SKM-1 (cell line): ENCODE measurements at regions not wholly inside any gene's neighbourhood (a gene's known extent, or its start where the extent isn't known, plus 50 kb on each side); places are given as distances from the start of the nearest gene placed in this dataset.

Experiments used
- DNase-seq: peaks from one replicate; lab custom pipeline; 2025; ENCODE audit not compliant: unreplicated experiment; lab: John Stamatoyannopoulos, UW

GRCh38 chr11:119860561-119861094 is 131.6 kb upstream of the NECTIN1 start:
- DNase-seq, result no peak

- no peak for DNase-seq
These were observed 130.7 kb upstream of the NECTIN1 start for GRCh38 chr11:119859684-119860083.

- DNase-seq, result no peak
These were observed 129.3 kb upstream of the NECTIN1 start for GRCh38 chr11:119858288-119858687.

- DNase-seq, result no peak
These were observed 127.9 kb upstream of the NECTIN1 start for GRCh38 chr11:119856681-119857485.

- no peak for DNase-seq
These were observed 126.1 kb upstream of the NECTIN1 start for GRCh38 chr11:119855066-119855465.

- DNase-seq, result no peak
These were observed 125.5 kb upstream of the NECTIN1 start for GRCh38 chr11:119854521-119854920.

GRCh38 chr11:119853581-119854360 is 124.8 kb upstream of the NECTIN1 start:
- no peak for DNase-seq

- DNase-seq, result no peak
These were observed 123.7 kb upstream of the NECTIN1 start for GRCh38 chr11:119852741-119853140.

- DNase-seq, result no peak
These were observed 121.9 kb upstream of the NECTIN1 start for GRCh38 chr11:119850822-119851409.

GRCh38 chr11:119849872-119850271 is 120.9 kb upstream of the NECTIN1 start:
- DNase-seq, result no peak

- DNase-seq, result no peak
These were observed 118.9 kb upstream of the NECTIN1 start for GRCh38 chr11:119847853-119848252.

- no peak for DNase-seq
These were observed 117.4 kb upstream of the NECTIN1 start for GRCh38 chr11:119846374-119846773.

GRCh38 chr11:119845756-119846155 is 116.8 kb upstream of the NECTIN1 start:
- DNase-seq, result no peak

- DNase-seq, result no peak
These were observed 116.3 kb upstream of the NECTIN1 start for GRCh38 chr11:119845305-119845704.

GRCh38 chr11:119844808-119845207 is 115.8 kb upstream of the NECTIN1 start:
- DNase-seq, result no peak

- DNase-seq, result no peak
These were observed 114.9 kb upstream of the NECTIN1 start for GRCh38 chr11:119843877-119844276.

- no peak for DNase-seq
These were observed 113.7 kb upstream of the NECTIN1 start for GRCh38 chr11:119842731-119843130.

- DNase-seq, result no peak
These were observed 110.6 kb upstream of the NECTIN1 start for GRCh38 chr11:119839476-119840133.

GRCh38 chr11:119835753-119836152 is 106.8 kb upstream of the NECTIN1 start:
- no peak for DNase-seq

- DNase-seq, result no peak
These were observed 103.4 kb upstream of the NECTIN1 start for GRCh38 chr11:119832202-119832935.
